SU-DHL-6 (cell line): ENCODE measurements at regions not wholly inside any gene's neighbourhood (a gene's known extent, or its start where the extent isn't known, plus 50 kb on each side); places are given as distances from the start of the nearest gene placed in this dataset.

Experiments used
- CTCF ChIP-seq: fragments of 200-600 bp; sonication (generic); IDR thresholded peaks from one replicate; pipeline ENCODE4 v1.5.1; 2017; ENCODE audit warnings: antibody characterized with exemption, mild to moderate bottlenecking, low read length, moderate library complexity; ENCODE audit not compliant: insufficient read depth, poor library complexity, severe bottlenecking
- EZH2phosphoT487 ChIP-seq: fragments of 200-600 bp; sonication (generic), shearing (Covaris generic); conservative IDR thresholded peaks from 2 replicates; pipeline ENCODE4 v1.6.1; 2018; ENCODE audit warnings: mild to moderate bottlenecking, antibody characterized with exemption, low read length, moderate library complexity, mixed read lengths

- TF ChIP-seq CTCF (no peak), EZH2phosphoT487 (no peak)
Observed at GRCh38 chr18:45322343-45322742, 292.9 kb upstream of the SLC14A2 start.
